UCSD-AML1 (cell line): ENCODE measurements at regions not wholly inside any gene's neighbourhood (a gene's known extent, or its start where the extent isn't known, plus 50 kb on each side); places are given as distances from the start of the nearest gene placed in this dataset.

ENCODE experiments used
- DNase-seq: peaks from one replicate; lab custom pipeline; 2025; ENCODE audit not compliant: unreplicated experiment; lab: John Stamatoyannopoulos, UW

- DNase-seq: no peak
These were observed 455.7 kb downstream of the TSN start for GRCh38 chr2:122210898-122211856.

GRCh38 chr2:122213312-122213711 is 457.9 kb downstream of the TSN start:
- no peak for DNase-seq

GRCh38 chr2:122216071-122216470 is 460.6 kb downstream of the TSN start:
- DNase-seq: no peak

GRCh38 chr2:122216901-122217300 is 461.4 kb downstream of the TSN start:
- no peak for DNase-seq

GRCh38 chr2:122218596-122218995 is 463.1 kb downstream of the TSN start:
- no peak for DNase-seq

GRCh38 chr2:122219504-122219903 is 464.1 kb downstream of the TSN start:
- no peak for DNase-seq

- no peak for DNase-seq
These were observed 466.2 kb downstream of the TSN start for GRCh38 chr2:122221665-122222064.

GRCh38 chr2:122231296-122231695 is 475.8 kb downstream of the TSN start:
- DNase-seq: no peak

- no peak for DNase-seq
These were observed 477.9 kb downstream of the TSN start for GRCh38 chr2:122233372-122233771.

GRCh38 chr2:122236152-122236874 is 480.9 kb downstream of the TSN start:
- no peak for DNase-seq

GRCh38 chr2:122236925-122237324 is 481.5 kb downstream of the TSN start:
- DNase-seq: no peak

- DNase-seq: no peak
These were observed 482.0 kb downstream of the TSN start for GRCh38 chr2:122237450-122237849.

- DNase-seq: no peak
These were observed 482.6 kb downstream of the TSN start for GRCh38 chr2:122238006-122238559.

GRCh38 chr2:122239440-122239839 is 484.0 kb downstream of the TSN start:
- no peak for DNase-seq

- no peak for DNase-seq
These were observed 489.3 kb downstream of the TSN start for GRCh38 chr2:122244598-122245229.

GRCh38 chr2:122249673-122250072 is 494.2 kb downstream of the TSN start:
- no peak for DNase-seq

GRCh38 chr2:122251158-122251557 is 495.7 kb downstream of the TSN start:
- no peak for DNase-seq

- no peak for DNase-seq
These were observed 496.1 kb downstream of the TSN start for GRCh38 chr2:122251566-122251965.

GRCh38 chr2:122255924-122256323 is 500.5 kb downstream of the TSN start:
- DNase-seq: no peak

- no peak for DNase-seq
These were observed 506.5 kb downstream of the TSN start for GRCh38 chr2:122261911-122262310.

GRCh38 chr2:122263746-122264145 is 508.3 kb downstream of the TSN start:
- no peak for DNase-seq
